Panc1 (cell line): ENCODE measurements at regions not wholly inside any gene's neighbourhood (a gene's known extent, or its start where the extent isn't known, plus 50 kb on each side); places are given as distances from the start of the nearest gene placed in this dataset.

Source experiments
- ATAC-seq: fragments of 200-7000 bp; cut with Tn5 transposase; 2 replicates; pipeline ENCODE4 v1.9.1; 2020; ENCODE audit warnings: mild to moderate bottlenecking, moderate library complexity
- BruUV-seq: library from RNA; stranded (reverse); fragments of 400-500 nt; replicated peaks from 2 replicates; lab custom pipeline; 2021; lab: Mats Ljungman, UMichigan
- CTCF ChIA-PET: fragments of 300-600 bp; sonication (Branson Sonifier 250); formaldehyde crosslinking; loops from one replicate; lab custom pipeline; 2022; ENCODE audit warnings: antibody characterized with exemption; lab: Charles Lee
- POLR2A ChIA-PET: fragments of 300-600 bp; sonication (Branson Sonifier 250); formaldehyde crosslinking; loops from one replicate; lab custom pipeline; 2022; ENCODE audit warnings: antibody characterized with exemption; lab: Charles Lee
- DNase-seq: peaks from one replicate; pipeline ENCODE4 v3.0.0-alpha.2; 2010; ENCODE audit warnings: low read depth, low spot score
- H3K27ac ChIP-seq: 2 replicates; pipeline ENCODE4 v1.5.1; 2011; ENCODE audit warnings: mild to moderate bottlenecking, low read length, inconsistent platforms
- H3K27me3 ChIP-seq: fragments of 200-500 bp; sonication (Bioruptor generic); 2 replicates; pipeline ENCODE4 v1.6.0; 2014; ENCODE audit warnings: low read length, inconsistent platforms; ENCODE audit not compliant: control insufficient read depth, insufficient read depth
- H3K36me3 ChIP-seq: fragments of 200-500 bp; sonication (Bioruptor generic); 2 replicates; pipeline ENCODE4 v1.5.1; 2014; ENCODE audit warnings: inconsistent platforms, mild to moderate bottlenecking, low read length, moderate library complexity; ENCODE audit not compliant: control insufficient read depth, insufficient read depth
- H3K4me1 ChIP-seq: 2 replicates; pipeline ENCODE4 v1.5.1; 2011; ENCODE audit warnings: inconsistent platforms, mild to moderate bottlenecking, low read length, moderate library complexity; ENCODE audit not compliant: control insufficient read depth, insufficient read depth
- H3K4me3 ChIP-seq, 2 experiments: 2 replicates each; pipeline ENCODE4 v1.5.1; 2011 to 2012; ENCODE audit warnings: low read depth in 2 of 2, low read length in 2 of 2, mild to moderate bottlenecking in 2 of 2, inconsistent platforms in 1 of 2, moderate library complexity in 1 of 2
- H3K9me3 ChIP-seq: fragments of 200-500 bp; sonication (Bioruptor generic); 2 replicates; pipeline ENCODE4 v1.5.1; 2014; ENCODE audit warnings: low read depth, mild to moderate bottlenecking, inconsistent platforms, low read length, moderate library complexity; ENCODE audit not compliant: control insufficient read depth, insufficient read depth
- CTCF ChIP-seq: fragments of 450-650 bp; IDR thresholded peaks from 2 replicates; pipeline ENCODE4 v1.5.1; 2017; ENCODE audit warnings: mild to moderate bottlenecking
- POLR2AphosphoS5 ChIP-seq: IDR thresholded peaks from 2 replicates; pipeline ENCODE4 v1.6.1; 2012; ENCODE audit warnings: mild to moderate bottlenecking, low read depth, low read length, moderate library complexity
- REST ChIP-seq, 2 experiments: IDR thresholded peaks; 2 replicates each; pipeline ENCODE4 v1.6.1; 2011 to 2012; ENCODE audit warnings: low read depth in 2 of 2, control low read depth in 1 of 2, low read length in 1 of 2, mild to moderate bottlenecking in 1 of 2, moderate library complexity in 1 of 2; ENCODE audit not compliant: insufficient read depth in 1 of 2
- SIN3A ChIP-seq: IDR thresholded peaks from 2 replicates; pipeline ENCODE4 v1.6.1; 2012; ENCODE audit warnings: low read depth, mild to moderate bottlenecking, low read length, moderate library complexity, borderline replicate concordance; ENCODE audit not compliant: insufficient read depth
- TCF7L2 ChIP-seq: IDR thresholded peaks from 2 replicates; pipeline ENCODE4 v1.6.1; 2011; ENCODE audit warnings: mild to moderate bottlenecking, low read depth, low read length, inconsistent platforms
- in situ Hi-C: cut with HindIII; loops from 2 replicates; pipeline ENCODE4 v1.10.0; 2016; ENCODE audit warnings: low sequenced_read_pairs, low pct_unique_long_range_greater_than_20kb
- intact Hi-C: fragments of 100-400 bp; cut with micrococcal nuclease; formaldehyde crosslinking; loops from one replicate; pipeline ENCODE4 v1.10.0; 2022; ENCODE audit not compliant: unreplicated experiment

- no peaks in the 10 kb centered on the region for H3K36me3 ChIP-seq
- ATAC-seq, result no peak
- H3K4me3 ChIP-seq, result no peak overlapping the region
- intact Hi-C loops, result no loop called here
- POLR2A ChIA-PET, result no interaction called here
- H3K9me3 ChIP-seq, result no peaks in the 10 kb centered on the region
- in situ Hi-C loops, result no loop called here
- no peak overlapping the region for H3K27ac ChIP-seq
- no TSS peak for BruUV-seq
- TF ChIP-seq TCF7L2 (no peak), REST (IDR thresholded peaks at IDR 0.05; ENCODE audit: insufficient read depth in 1 of 2, low read depth in 2 of 2, low read length in 1 of 2) (no peak), POLR2AphosphoS5 (no peak), CTCF (no peak), SIN3A (no peak)
- no peaks in the 10 kb centered on the region for H3K4me1 ChIP-seq
- DNase-seq, result no peak
- CTCF ChIA-PET, result no interaction called here
- H3K27me3 ChIP-seq, result no peaks in the 10 kb centered on the region
These were observed 682.7 kb upstream of the IGFBP3 start for GRCh38 chr7:46603780-46604179.

GRCh38 chr7:46603296-46603752, 682.3 kb upstream of the IGFBP3 start:
- intact Hi-C loops (no loop called here), in situ Hi-C loops (no loop called here)
- CTCF ChIA-PET, result no interaction called here

More at GRCh38 chr7:46603296-46603752, 682.3 kb upstream of the IGFBP3 start:
- H3K36me3 ChIP-seq, result no peaks in the 10 kb centered on the region
- no peak overlapping the region for H3K27ac ChIP-seq
- POLR2A ChIA-PET, result no interaction called here
- no peaks in the 10 kb centered on the region for H3K4me1 ChIP-seq
- BruUV-seq, result no TSS peak
- ATAC-seq, result no peak
- H3K9me3 ChIP-seq, result no peaks in the 10 kb centered on the region
- no peaks in the 10 kb centered on the region for H3K27me3 ChIP-seq
- H3K4me3 ChIP-seq, result no peak overlapping the region
- DNase-seq, result no peak
- TF ChIP-seq SIN3A (no peak), CTCF (no peak), REST (IDR thresholded peaks at IDR 0.05; ENCODE audit: insufficient read depth in 1 of 2, low read depth in 2 of 2, low read length in 1 of 2) (no peak), POLR2AphosphoS5 (no peak), TCF7L2 (no peak)
